ELF-1 (cell line): ENCODE measurements at regions not wholly inside any gene's neighbourhood (a gene's known extent, or its start where the extent isn't known, plus 50 kb on each side); places are given as distances from the start of the nearest gene placed in this dataset.
A peak's percentile ranks its signal among the peaks of the same experiment; 100 is the strongest.

ENCODE experiments used
- DNase-seq: peaks from one replicate; pipeline ENCODE4 v3.0.0-alpha.2; 2016; ENCODE audit warnings: low read depth, low spot score

GRCh38 chr5:146254223-146254622, 50.8 kb downstream of the RBM27 start:
- no peak for DNase-seq

- DNase-seq, result no peak
Observed at GRCh38 chr5:146273109-146273508, 65.5 kb upstream of the POU4F3 start.

GRCh38 chr5:146283344-146283761, 55.3 kb upstream of the POU4F3 start:
- DNase-seq, result peak; percentile 6

GRCh38 chr5:146284016-146284415, 54.6 kb upstream of the POU4F3 start:
- no peak for DNase-seq
